ENCODE measurements at regions not wholly inside any gene's neighbourhood (a gene's known extent, or its start where the extent isn't known, plus 50 kb on each side); places are given as distances from the start of the nearest gene placed in this dataset.
A peak's percentile ranks its signal among the peaks of the same experiment; 100 is the strongest.

DNA sequence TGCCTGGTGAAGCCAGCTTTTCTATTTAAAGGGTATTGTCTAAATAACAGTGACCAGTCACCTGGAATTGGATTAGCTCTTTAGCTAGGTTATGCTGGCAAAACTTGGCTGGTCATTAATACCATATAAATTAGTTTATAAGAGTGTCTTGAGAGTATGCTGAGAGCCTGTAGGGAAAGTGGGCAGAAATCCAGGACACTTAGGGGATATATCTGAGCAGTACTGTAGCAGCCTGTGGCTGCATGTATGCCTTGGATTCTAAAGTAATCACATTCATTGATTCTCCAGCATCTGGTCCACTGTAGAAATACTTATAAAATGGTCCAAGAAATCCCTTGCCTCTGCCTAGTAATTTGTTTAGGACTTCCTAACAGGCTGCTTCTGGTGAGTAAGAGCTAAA lies 288.9 kb upstream of the DMAC1 start:
- no peak overlapping the region for H3K4me3 ChIP-seq (ENCODE audit: low read depth, low read length)
- no peak for DNase-seq (ENCODE audit: low read depth)
- TF ChIP-seq, protein P1, sequence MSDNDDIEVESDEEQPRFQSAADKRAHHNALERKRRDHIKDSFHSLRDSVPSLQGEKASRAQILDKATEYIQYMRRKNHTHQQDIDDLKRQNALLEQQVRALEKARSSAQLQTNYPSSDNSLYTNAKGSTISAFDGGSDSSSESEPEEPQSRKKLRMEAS (IDR thresholded peaks at IDR 0.05; ENCODE audit: low read depth, low read length), result no peak
- TF ChIP-seq POLR2A (IDR thresholded peaks at IDR 0.05; ENCODE audit: extremely low read depth, insufficient read length), result no peak
- TF ChIP-seq, protein P2, sequence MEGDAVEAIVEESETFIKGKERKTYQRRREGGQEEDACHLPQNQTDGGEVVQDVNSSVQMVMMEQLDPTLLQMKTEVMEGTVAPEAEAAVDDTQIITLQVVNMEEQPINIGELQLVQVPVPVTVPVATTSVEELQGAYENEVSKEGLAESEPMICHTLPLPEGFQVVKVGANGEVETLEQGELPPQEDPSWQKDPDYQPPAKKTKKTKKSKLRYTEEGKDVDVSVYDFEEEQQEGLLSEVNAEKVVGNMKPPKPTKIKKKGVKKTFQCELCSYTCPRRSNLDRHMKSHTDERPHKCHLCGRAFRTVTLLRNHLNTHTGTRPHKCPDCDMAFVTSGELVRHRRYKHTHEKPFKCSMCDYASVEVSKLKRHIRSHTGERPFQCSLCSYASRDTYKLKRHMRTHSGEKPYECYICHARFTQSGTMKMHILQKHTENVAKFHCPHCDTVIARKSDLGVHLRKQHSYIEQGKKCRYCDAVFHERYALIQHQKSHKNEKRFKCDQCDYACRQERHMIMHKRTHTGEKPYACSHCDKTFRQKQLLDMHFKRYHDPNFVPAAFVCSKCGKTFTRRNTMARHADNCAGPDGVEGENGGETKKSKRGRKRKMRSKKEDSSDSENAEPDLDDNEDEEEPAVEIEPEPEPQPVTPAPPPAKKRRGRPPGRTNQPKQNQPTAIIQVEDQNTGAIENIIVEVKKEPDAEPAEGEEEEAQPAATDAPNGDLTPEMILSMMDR (IDR thresholded peaks at IDR 0.05; ENCODE audit: low read depth, low read length), result no peak
- TF ChIP-seq MYC (IDR thresholded peaks at IDR 0.05; ENCODE audit: low read depth, low read length), result no peak

DNA sequence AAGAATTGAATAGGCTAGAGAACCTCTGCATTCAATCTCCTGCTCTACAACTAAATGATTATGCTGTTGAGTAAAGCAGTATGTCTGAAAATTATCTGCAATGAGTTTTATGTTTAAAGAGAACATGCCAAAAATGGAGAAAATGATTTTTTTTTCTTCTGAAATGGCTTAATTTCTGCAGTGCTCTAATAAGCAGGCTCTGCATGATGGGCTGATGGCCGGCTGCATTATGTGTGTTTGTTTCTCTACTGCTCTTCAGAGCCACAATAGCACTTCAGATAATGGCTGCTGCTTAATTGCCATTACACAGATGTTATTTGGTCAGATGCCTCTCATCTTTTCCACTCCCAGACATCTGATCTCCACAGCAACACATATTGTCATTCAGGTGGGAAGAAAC lies 286.4 kb upstream of the DMAC1 start:
- TF ChIP-seq, protein P1 (IDR thresholded peaks at IDR 0.05; ENCODE audit: low read depth, low read length), result no peak
- TF ChIP-seq, protein P2 (IDR thresholded peaks at IDR 0.05; ENCODE audit: low read depth, low read length), result no peak
- no peak for TF ChIP-seq POLR2A (IDR thresholded peaks at IDR 0.05; ENCODE audit: extremely low read depth, insufficient read length)
- no peak for TF ChIP-seq MYC (IDR thresholded peaks at IDR 0.05; ENCODE audit: low read depth, low read length)
- no peak overlapping the region for H3K4me3 ChIP-seq (ENCODE audit: low read depth, low read length)
- DNase-seq (ENCODE audit: low read depth), result no peak

DNA sequence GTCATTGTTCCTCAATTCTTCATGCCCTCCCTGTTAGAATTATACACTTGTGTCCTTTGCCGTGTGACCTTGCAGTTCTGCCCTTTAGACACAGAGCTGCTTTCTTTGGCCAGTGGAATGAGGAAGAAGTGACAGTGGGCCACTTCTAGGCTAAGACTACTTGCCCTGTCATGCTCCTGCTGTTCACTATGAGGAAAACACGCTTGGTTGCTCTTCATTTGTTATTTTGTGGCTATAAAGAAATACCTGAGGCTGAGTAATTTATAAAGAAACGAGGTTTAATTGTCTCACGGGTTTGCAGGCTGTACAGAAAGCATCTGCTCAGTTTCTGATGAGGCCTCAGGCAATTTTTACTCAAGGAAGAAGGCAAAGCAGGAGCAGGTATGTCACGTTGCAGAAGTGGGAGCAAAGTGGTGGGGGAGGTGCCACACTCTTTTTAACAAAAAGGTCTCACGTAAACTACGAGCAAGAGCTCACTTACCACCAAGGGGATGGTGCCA lies 279.1 kb upstream of the DMAC1 start:
- TF ChIP-seq, protein P1 (IDR thresholded peaks at IDR 0.05; ENCODE audit: low read depth, low read length), result no peak
- TF ChIP-seq POLR2A (IDR thresholded peaks at IDR 0.05; ENCODE audit: extremely low read depth, insufficient read length), result no peak
- no peak for TF ChIP-seq MYC (IDR thresholded peaks at IDR 0.05; ENCODE audit: low read depth, low read length)
- TF ChIP-seq, protein P2 (IDR thresholded peaks at IDR 0.05; ENCODE audit: low read depth, low read length), result no peak
- H3K4me3 ChIP-seq (ENCODE audit: low read depth, low read length), result no peak overlapping the region
- DNase-seq (ENCODE audit: low read depth), result peak; percentile 18

DNA sequence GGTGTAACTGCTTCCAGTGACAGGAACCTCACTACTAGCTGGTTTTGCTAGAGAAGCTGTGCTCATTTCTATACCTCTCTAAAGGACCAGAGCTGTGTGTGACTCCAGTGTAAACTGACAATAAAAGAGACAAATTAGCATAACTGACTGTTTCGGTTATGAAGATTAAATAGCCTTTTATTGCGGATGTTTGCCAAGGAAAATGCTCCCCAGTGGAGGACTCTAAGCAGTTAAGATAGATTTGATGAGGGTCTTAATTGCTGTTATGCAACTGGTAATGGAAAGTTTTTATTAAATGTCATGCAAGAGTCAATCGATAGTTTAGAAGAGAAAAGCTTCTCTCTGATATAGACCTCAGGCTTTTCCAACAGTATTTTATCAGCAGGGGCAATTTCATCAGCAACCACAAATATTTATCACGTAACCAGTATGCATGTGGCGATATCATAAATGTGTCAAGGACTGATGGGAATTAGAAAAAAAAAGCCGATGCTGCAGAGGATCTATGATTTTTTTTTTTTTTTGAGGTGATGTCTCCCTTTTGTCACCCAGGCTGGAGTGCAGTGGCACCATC lies 275.2 kb upstream of the DMAC1 start:
- DNase-seq (ENCODE audit: low read depth), result no peak
- no peak overlapping the region for H3K4me3 ChIP-seq (ENCODE audit: low read depth, low read length)
- TF ChIP-seq, protein P1 (IDR thresholded peaks at IDR 0.05; ENCODE audit: low read depth, low read length), result no peak
- TF ChIP-seq, protein P2 (IDR thresholded peaks at IDR 0.05; ENCODE audit: low read depth, low read length), result no peak
- TF ChIP-seq MYC (IDR thresholded peaks at IDR 0.05; ENCODE audit: low read depth, low read length), result no peak
- no peak for TF ChIP-seq POLR2A (IDR thresholded peaks at IDR 0.05; ENCODE audit: extremely low read depth, insufficient read length)

DNA sequence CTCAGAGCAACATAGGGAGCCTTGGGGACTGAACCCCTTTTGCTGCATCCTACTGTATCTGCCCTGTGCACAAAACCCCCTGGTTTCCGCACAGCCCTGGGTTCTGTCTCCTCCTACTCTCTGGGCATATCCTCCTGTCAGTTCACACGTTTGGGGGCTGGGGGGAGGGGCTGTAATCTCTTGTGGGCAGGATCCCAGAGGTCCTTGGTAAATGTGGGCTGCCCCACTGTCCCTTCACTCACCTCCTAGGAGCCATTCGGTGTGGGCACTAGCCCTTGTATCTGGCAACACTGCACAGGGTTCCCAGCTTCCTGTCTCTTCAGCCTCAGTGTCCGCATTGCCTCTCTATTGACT lies 271.8 kb upstream of the DMAC1 start:
- H3K4me3 ChIP-seq (ENCODE audit: low read depth, low read length), result no peak overlapping the region
- DNase-seq (ENCODE audit: low read depth), result no peak
- TF ChIP-seq, protein P1 (IDR thresholded peaks at IDR 0.05; ENCODE audit: low read depth, low read length), result no peak
- TF ChIP-seq, protein P2 (IDR thresholded peaks at IDR 0.05; ENCODE audit: low read depth, low read length), result no peak
- no peak for TF ChIP-seq POLR2A (IDR thresholded peaks at IDR 0.05; ENCODE audit: extremely low read depth, insufficient read length)
- no peak for TF ChIP-seq MYC (IDR thresholded peaks at IDR 0.05; ENCODE audit: low read depth, low read length)

All from NB4 (cell line).